ENCODE measurements at regions not wholly inside any gene's neighbourhood (a gene's known extent, or its start where the extent isn't known, plus 50 kb on each side); places are given as distances from the start of the nearest gene placed in this dataset.

DNA sequence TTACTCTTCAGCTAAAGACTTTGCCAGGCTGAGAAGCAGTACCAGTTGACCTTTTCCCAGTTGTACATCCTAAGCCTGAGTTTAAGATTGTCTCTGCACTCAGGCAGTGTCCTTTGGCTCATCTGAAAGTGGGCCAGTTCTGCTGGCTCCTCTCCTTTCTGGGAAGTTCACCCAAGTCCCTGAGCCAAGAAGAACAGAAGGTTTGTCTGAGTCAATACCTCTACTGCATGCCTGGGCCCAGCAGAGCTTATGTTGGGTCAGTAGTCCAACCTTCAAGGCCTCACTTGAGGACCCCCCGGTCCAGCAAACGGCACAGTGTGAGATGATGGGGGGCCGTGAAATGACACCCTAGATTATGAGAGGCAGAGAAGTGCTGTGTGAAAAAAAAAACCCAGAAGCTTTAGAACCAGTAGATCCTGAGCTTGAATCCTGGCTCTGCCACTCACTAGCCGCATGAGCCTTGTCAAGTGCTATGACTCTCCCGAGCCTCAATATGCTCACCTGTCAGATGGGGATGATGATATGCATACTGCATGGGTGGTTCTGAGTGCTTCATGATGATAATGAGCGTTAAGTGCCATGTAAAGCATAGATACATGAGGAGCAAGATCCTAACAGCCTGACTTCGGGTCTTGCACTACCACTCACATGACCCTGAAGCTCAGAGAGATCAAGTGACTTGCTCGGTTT lies 156.0 kb downstream of the MACROH2A1 start:
- Mint-ChIP-seq H3K4me1 (ENCODE audit: low read depth) (peaks cover 37% of the 10 kb centered on the region), H3K9me3 (no peaks in the 10 kb centered on the region), H3K27me3 (peaks cover 7% of the 10 kb centered on the region), H3K36me3 (ENCODE audit: low read depth) (no peaks in the 10 kb centered on the region), H3K27ac (no peak overlapping the region), H3K4me3 (no peak overlapping the region)
- intact Hi-C loops (cut with micrococcal nuclease): no loop called here

DNA sequence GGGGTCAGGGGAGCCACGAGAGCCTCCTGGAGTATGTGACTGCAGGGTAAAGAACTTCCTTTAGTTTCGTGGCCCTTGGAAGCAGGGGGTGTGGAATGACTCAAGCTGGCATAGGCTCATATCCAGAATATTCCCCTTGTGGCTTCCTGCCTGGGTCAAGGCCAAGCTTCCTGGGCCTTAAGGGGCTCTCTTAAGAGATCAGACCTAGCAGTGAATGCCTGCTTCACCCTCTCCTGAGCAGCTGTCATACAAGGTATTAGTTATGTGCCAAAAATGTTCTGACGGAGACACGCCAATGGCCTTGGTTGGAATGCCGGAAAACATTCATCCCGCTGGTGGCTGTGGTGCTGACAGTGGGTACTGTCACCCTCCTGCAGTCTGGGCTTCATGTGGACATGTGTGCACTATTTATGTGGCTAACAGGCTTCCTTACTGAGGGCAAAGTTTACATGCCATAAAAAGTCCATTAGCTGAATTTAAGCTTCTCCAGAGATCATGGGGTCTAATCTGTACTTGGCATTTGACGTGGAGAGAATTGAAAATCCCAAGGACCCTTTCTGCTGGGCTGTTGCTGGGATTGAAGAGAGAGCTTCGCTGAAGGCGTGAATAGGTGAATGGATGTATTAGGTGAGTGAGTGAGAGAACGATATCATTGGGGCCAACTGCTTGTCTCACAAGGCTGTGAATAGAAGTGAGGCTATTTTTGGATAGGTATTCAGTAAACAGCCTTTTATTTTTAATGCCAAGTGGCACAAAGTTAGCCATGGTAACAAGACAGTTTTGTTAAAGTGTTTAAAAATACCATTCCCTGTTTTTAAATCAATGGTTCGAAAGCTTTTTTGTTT lies 156.8 kb downstream of the MACROH2A1 start:
- Mint-ChIP-seq H3K27ac (no peak overlapping the region), H3K4me3 (no peak overlapping the region), H3K27me3 (peaks cover 7% of the 10 kb centered on the region), H3K4me1 (ENCODE audit: low read depth) (peaks cover 29% of the 10 kb centered on the region), H3K36me3 (ENCODE audit: low read depth) (no peaks in the 10 kb centered on the region), H3K9me3 (no peaks in the 10 kb centered on the region)
- intact Hi-C loops (cut with micrococcal nuclease): no loop called here

DNA sequence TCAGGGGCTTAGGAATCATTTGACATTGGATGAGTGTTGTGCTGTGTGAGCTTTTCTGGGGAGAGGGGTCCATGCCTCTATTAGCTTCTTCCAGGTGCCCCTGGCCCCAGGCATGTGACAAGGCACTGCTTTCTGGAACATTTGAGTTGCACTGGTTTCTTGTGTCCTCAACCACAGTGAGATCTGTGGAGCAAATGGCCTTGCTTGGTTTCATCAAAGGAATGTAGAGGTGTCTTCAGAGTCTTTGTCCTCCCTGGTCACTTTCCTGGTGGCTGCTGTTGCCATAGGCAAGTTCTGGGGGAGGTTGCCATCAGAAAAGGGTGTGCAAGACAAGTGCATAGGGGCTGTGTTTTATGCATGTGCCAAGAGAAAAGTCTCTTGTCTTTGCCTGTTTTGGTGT lies 157.5 kb downstream of the MACROH2A1 start:
- peaks cover 22% of the 10 kb centered on the region for H3K4me1 Mint-ChIP-seq (ENCODE audit: low read depth)
- H3K27ac Mint-ChIP-seq: no peak overlapping the region
- H3K4me3 Mint-ChIP-seq: no peak overlapping the region

DNA sequence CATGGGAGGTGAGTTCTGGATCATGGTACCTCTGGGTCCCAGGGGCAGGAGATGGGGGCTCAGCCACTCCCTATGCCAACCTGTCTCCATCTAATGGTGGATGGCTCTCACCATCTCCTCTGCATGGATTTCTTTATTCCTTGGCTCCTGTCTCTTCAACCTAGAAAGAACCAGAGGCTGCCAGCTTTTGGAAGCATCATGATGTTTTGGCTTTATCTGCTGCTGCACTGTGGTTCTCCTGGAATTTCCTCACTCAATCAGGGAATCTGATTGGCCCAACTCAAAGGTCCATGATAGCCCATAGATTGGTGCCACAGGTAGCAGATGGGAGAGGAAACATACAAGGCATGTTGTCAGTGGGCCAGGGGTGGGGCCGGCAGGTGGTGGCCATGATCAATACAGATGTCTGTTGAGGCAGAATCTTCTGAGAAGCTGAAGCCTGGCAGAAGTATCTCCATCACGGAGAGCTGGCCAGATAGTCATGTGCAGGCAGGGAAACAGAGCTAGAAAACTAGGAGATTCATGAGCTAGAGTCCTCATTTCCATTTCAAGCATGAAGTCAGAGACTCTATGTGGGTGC lies 158.2 kb downstream of the MACROH2A1 start:
- peaks cover 8% of the 10 kb centered on the region for H3K27me3 Mint-ChIP-seq
- no peak overlapping the region for H3K4me3 Mint-ChIP-seq
- H3K4me1 Mint-ChIP-seq (ENCODE audit: low read depth): peaks cover 15% of the 10 kb centered on the region
- intact Hi-C loops (cut with micrococcal nuclease): no loop called here
- H3K9me3 Mint-ChIP-seq: no peaks in the 10 kb centered on the region
- no peak overlapping the region for H3K27ac Mint-ChIP-seq
- H3K36me3 Mint-ChIP-seq (ENCODE audit: low read depth): no peaks in the 10 kb centered on the region

More for the DNA sequence above, 157.5 kb downstream of the MACROH2A1 start:
- intact Hi-C loops (cut with micrococcal nuclease): no loop called here
- peaks cover 7% of the 10 kb centered on the region for H3K27me3 Mint-ChIP-seq
- H3K36me3 Mint-ChIP-seq (ENCODE audit: low read depth): no peaks in the 10 kb centered on the region
- no peaks in the 10 kb centered on the region for H3K9me3 Mint-ChIP-seq

DNA sequence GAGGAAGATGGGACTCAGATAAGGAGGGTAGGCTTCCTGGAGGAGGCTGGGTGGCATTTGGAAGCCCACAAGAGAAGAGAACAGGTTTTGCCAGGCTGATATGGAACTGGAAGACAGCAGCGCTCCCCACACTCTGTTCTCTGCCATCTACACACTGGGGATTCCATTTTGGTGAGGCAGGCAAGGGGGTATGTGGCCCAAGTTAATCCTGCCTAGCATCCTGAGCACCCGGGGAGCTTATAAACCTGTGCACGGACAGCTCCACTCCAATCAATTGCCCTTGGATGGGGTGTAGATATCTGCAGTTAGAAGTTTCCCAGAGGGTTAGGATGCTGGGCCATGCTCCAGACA lies 158.8 kb downstream of the MACROH2A1 start:
- Mint-ChIP-seq H3K4me3 (no peak overlapping the region), H3K27ac (no peak overlapping the region), H3K36me3 (ENCODE audit: low read depth) (no peaks in the 10 kb centered on the region), H3K27me3 (peaks cover 8% of the 10 kb centered on the region), H3K9me3 (no peaks in the 10 kb centered on the region), H3K4me1 (ENCODE audit: low read depth) (peaks cover 9% of the 10 kb centered on the region)
- intact Hi-C loops (cut with micrococcal nuclease): no loop called here

DNA sequence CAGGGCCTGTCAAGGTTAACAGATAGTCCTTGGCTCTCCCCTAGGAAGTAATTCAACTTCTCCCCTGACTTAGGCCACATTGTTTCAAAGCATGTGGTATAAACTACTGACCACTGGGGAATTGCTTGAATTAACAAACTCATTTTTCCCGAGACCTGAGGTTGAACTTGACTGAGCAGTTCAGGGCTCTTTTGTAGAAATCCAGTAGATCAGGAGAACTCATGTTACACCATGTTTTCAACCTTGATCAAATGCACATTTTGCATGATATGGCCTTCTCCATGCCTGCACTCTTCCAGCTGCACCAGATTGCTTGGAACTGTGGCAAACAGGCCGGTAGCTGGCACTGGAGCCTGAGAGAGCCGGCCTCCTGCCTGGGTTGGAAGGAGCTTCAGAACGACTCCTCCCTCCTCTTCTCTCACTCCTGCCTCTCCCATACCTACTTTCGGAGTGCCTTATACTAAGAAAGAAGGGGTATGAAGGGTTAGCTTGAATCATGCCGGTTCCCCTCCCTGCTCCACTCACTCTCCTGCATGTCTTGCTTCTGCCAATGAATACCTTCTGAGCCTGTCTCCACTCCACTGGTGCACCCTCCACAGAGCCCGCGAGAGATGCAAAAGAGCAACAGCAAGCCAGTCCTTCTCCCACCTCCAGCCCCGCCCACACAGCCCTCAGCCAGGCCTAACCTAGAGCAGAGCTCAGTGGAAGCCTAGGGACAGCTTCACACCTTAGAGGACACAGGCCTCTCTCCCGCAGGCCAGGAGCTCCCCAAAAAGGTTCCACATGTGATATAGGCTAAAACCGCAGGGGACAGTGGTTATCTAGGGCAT lies 159.4 kb downstream of the MACROH2A1 start:
- intact Hi-C loops (cut with micrococcal nuclease): no loop called here
- Mint-ChIP-seq H3K4me3 (no peak overlapping the region), H3K27ac (no peak overlapping the region), H3K36me3 (ENCODE audit: low read depth) (no peaks in the 10 kb centered on the region), H3K4me1 (ENCODE audit: low read depth) (peaks cover 4% of the 10 kb centered on the region), H3K9me3 (no peaks in the 10 kb centered on the region), H3K27me3 (peaks cover 6% of the 10 kb centered on the region)

DNA sequence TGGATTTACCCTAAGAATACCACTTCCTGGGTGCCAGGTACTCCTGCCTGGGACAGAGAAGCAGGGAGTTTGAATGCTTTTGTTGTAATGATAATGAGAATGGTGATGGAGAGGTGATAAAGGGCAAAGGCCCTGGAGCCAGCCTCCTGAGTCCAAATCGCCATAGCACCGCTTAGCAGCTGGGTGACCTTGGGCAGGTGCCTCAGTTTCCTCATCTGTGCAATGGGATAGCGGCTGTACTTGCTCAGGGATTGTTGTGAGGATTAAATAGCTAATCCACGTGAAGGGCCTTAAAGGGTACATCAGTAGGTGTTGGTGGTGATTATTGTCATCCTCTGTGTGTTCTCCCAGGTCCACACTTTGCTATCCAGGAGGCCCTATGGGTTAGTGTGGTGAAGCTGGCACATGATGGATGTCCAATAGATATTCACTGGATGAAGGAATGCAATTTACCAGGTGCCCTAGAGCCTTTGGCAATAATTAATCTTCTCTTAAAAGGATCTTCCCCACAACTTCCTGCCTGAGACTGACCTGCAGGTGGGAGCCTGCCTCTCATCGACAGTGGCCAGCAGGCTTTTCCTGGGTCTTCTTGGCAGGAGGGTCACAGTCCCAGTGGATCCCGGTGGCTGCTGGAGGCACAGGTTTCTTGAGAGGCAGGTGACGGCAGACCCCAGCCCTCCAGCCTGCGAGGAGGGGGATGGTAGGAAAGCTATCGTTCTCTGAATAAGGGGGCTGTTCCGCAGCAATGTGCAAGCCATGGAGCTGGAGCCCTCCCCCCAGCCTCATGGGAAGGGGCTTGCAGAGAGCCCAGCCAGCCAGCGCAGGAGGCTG lies 160.2 kb downstream of the MACROH2A1 start:
- no peaks in the 10 kb centered on the region for H3K9me3 Mint-ChIP-seq

DNA sequence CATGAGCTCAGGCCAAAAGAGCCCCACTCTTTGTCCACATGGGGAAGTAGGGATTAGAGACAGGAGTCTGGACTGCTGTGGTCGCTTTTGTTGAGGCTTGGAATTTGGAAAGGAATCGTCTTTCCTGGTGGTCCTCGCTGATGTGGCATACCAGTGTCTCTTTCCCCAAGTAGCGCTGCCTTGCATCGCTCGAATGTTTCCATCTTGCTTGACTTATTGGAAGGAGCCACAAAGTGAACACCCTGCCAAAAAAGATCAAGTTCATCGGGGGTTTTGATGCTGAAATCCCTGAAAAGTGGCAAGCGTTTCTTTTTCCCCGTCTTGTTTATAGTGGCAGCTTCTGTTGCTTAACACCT lies 161.3 kb downstream of the MACROH2A1 start:
- no peaks in the 10 kb centered on the region for H3K36me3 Mint-ChIP-seq (ENCODE audit: low read depth)
- H3K4me1 Mint-ChIP-seq (ENCODE audit: low read depth): no peaks in the 10 kb centered on the region
- no peak overlapping the region for H3K27ac Mint-ChIP-seq
- peaks cover 12% of the 10 kb centered on the region for H3K27me3 Mint-ChIP-seq
- H3K9me3 Mint-ChIP-seq: no peaks in the 10 kb centered on the region
- intact Hi-C loops (cut with micrococcal nuclease): no loop called here
- H3K4me3 Mint-ChIP-seq: no peak overlapping the region

More for the DNA sequence above, 160.2 kb downstream of the MACROH2A1 start:
- no peak overlapping the region for H3K27ac Mint-ChIP-seq
- H3K36me3 Mint-ChIP-seq (ENCODE audit: low read depth): no peaks in the 10 kb centered on the region
- H3K4me3 Mint-ChIP-seq: no peak overlapping the region
- intact Hi-C loops (cut with micrococcal nuclease): no loop called here
- H3K27me3 Mint-ChIP-seq: peaks cover 8% of the 10 kb centered on the region
- peaks cover 4% of the 10 kb centered on the region for H3K4me1 Mint-ChIP-seq (ENCODE audit: low read depth)

DNA sequence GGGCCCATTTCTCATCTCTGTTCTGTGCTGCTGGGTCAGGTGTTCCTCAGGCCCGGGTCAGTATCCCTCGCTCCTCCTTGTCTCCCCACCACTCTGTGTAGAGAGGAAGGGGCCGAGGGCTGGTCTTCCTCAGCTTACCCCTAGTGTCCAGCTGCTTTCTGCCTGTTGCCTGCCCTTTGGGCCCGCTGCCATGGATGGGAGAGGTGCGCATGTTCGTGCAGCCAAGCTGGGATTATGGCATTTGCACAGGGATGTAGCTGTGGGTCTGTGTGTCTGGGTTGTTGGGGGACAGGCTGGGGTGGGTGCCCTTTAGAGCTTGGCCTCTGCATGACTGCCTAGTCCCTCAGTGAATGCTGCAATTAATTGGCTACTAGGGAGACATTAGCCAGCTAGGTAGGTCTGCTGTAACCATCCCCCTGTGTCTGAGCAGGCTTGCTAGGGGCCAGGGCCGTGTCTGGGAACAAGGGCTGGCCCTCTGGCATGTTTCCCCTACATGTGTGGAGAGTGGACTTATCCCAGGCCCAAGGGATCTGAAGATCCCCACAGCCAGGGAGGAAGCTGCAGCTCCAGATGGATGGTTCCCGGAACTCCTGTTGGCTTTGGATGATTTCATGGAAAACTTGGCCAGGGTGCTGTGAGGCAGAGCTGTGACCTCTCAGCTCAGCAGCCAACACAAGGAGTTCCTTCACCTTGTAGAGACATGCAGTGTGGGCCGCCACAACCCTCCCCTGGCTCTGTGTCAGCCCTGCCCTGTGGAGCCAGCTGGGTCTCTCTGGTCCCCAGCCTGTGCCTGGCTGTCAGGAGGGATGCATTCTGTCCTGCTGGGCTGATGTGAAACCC lies 161.9 kb downstream of the MACROH2A1 start:
- Mint-ChIP-seq H3K27me3 (peaks cover 12% of the 10 kb centered on the region), H3K4me1 (ENCODE audit: low read depth) (no peaks in the 10 kb centered on the region), H3K9me3 (no peaks in the 10 kb centered on the region), H3K36me3 (ENCODE audit: low read depth) (no peaks in the 10 kb centered on the region), H3K4me3 (no peak overlapping the region), H3K27ac (no peak overlapping the region)
- intact Hi-C loops (cut with micrococcal nuclease): no loop called here

DNA sequence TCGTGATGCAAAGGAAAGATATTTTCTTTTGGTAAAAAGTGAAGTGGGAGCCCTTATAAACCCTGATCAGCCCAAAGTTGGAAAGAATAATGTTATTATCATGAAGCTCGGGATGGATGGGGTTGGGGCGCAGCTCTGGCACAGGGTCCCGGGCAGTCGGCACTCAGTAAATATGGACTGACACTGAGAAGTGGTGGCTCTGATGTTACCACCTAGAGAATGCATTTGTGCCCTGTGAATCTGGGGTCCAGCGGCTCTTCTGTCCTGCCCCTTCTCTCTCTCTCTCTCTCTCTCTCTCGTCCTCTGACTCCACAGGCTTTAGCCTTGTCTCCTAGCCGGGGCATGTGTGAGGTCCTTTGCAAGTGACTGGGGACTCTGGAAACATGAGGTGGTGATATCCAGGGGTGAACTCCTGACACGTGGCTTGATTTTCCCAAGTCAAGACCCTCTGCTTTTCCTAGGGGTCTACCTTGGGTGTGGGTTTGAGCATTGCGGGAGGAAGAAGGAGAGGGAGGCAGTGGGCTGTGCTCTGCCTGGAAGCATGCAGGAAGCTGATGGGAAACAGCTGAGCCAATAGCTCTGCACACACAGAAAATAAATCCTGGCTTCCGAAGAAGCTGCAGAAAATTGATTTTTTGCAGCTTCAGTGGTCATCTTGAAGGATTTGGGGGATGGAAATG lies 162.7 kb downstream of the MACROH2A1 start:
- intact Hi-C loops (cut with micrococcal nuclease): no loop called here
- H3K4me3 Mint-ChIP-seq: no peak overlapping the region
- no peak overlapping the region for H3K27ac Mint-ChIP-seq
- H3K27me3 Mint-ChIP-seq: peaks cover 12% of the 10 kb centered on the region
- no peaks in the 10 kb centered on the region for H3K36me3 Mint-ChIP-seq (ENCODE audit: low read depth)
- no peaks in the 10 kb centered on the region for H3K9me3 Mint-ChIP-seq
- peaks cover 6% of the 10 kb centered on the region for H3K4me1 Mint-ChIP-seq (ENCODE audit: low read depth)

DNA sequence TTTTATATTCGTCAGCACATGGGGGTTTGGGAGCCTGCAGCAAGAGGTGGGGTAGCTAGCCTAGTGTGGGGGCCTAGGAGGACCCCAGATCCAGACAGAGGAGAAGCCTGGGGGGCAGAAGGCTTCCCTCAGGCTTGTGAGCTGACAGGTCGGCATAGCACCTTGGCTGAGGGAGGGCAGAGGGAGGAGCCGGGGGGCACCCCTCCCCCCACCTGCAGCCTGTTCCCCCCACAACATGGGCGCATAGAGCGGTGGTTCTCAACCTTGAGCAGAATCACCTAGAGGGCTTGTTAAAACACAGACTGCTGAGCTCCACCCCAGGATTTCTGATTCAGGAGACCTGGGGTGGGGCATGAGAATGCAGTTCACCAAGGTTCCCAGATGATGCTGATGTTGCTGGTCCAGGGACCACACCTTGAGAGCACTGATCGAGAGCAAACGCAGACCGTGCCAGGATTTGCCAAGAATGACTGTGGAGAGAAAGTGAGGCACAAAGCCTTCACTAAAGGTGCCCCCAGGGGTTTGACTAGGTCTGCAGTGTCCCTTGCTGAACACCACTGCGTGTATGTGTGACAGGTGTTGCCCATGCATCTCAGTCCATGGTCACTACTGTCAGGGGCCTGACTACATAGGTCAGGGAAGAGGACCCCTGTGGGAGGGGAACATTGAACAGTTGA lies 163.3 kb downstream of the MACROH2A1 start:
- no peak overlapping the region for H3K4me3 Mint-ChIP-seq
- H3K27me3 Mint-ChIP-seq: peaks cover 8% of the 10 kb centered on the region
- no peak overlapping the region for H3K27ac Mint-ChIP-seq
- H3K9me3 Mint-ChIP-seq: no peaks in the 10 kb centered on the region
- H3K4me1 Mint-ChIP-seq (ENCODE audit: low read depth): peaks cover 13% of the 10 kb centered on the region
- intact Hi-C loops (cut with micrococcal nuclease): no loop called here
- no peaks in the 10 kb centered on the region for H3K36me3 Mint-ChIP-seq (ENCODE audit: low read depth)

All from dendritic cell treated with granulocyte-macrophage colony-stimulating factor and Interleukin-4, amounts not matched to agents 40 ng/mL and 50 ng/mL, for 4 days (primary cell).